GM23338 (cell line): ENCODE measurements at regions not wholly inside any gene's neighbourhood (a gene's known extent, or its start where the extent isn't known, plus 50 kb on each side); places are given as distances from the start of the nearest gene placed in this dataset.

Experiments
- CREB1 ChIP-seq: fragments of 250-450 bp; sonication (Bioruptor Pico); IDR thresholded peaks from 2 replicates; pipeline ENCODE4 v1.5.0; 2020; ENCODE audit warnings: low read depth, mild to moderate bottlenecking, moderate library complexity
- EZH2 ChIP-seq: fragments of 200-600 bp; sonication (generic); IDR thresholded peaks from one replicate; pipeline ENCODE4 v1.8.0; 2017; ENCODE audit warnings: antibody characterized with exemption, mild to moderate bottlenecking, low read depth; ENCODE audit not compliant: unreplicated experiment
- TF ChIP-seq, protein P1 (sequence below), 2 experiments: fragments of 200-600 bp in 1 of 2; sonication (generic) in 1 of 2; conservative IDR thresholded peaks; 2 replicates each; pipeline versions ENCODE4 v1.5.1 to v1.6.1; 2016 to 2017; ENCODE audit warnings: antibody characterized with exemption in 2 of 2, low read depth in 2 of 2, mild to moderate bottlenecking in 2 of 2, moderate library complexity in 1 of 2
- TF ChIP-seq, protein P2 (sequence below): IDR thresholded peaks from 2 replicates; pipeline ENCODE4 v1.6.1; 2016; ENCODE audit warnings: antibody characterized with exemption

GRCh38 chr4:1502501-1502886 is 96.3 kb upstream of the NKX1-1 start:
- TF ChIP-seq CREB1: no peak
- TF ChIP-seq, protein P1, sequence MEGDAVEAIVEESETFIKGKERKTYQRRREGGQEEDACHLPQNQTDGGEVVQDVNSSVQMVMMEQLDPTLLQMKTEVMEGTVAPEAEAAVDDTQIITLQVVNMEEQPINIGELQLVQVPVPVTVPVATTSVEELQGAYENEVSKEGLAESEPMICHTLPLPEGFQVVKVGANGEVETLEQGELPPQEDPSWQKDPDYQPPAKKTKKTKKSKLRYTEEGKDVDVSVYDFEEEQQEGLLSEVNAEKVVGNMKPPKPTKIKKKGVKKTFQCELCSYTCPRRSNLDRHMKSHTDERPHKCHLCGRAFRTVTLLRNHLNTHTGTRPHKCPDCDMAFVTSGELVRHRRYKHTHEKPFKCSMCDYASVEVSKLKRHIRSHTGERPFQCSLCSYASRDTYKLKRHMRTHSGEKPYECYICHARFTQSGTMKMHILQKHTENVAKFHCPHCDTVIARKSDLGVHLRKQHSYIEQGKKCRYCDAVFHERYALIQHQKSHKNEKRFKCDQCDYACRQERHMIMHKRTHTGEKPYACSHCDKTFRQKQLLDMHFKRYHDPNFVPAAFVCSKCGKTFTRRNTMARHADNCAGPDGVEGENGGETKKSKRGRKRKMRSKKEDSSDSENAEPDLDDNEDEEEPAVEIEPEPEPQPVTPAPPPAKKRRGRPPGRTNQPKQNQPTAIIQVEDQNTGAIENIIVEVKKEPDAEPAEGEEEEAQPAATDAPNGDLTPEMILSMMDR (conservative IDR thresholded peaks at IDR 0.05; ENCODE audit: low read depth in 2 of 2): no peak
- TF ChIP-seq, protein P2, sequence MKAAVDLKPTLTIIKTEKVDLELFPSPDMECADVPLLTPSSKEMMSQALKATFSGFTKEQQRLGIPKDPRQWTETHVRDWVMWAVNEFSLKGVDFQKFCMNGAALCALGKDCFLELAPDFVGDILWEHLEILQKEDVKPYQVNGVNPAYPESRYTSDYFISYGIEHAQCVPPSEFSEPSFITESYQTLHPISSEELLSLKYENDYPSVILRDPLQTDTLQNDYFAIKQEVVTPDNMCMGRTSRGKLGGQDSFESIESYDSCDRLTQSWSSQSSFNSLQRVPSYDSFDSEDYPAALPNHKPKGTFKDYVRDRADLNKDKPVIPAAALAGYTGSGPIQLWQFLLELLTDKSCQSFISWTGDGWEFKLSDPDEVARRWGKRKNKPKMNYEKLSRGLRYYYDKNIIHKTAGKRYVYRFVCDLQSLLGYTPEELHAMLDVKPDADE: no peak
- TF ChIP-seq EZH2: no peak
